ENCODE measurements at regions not wholly inside any gene's neighbourhood (a gene's known extent, or its start where the extent isn't known, plus 50 kb on each side); places are given as distances from the start of the nearest gene placed in this dataset.

DNA sequence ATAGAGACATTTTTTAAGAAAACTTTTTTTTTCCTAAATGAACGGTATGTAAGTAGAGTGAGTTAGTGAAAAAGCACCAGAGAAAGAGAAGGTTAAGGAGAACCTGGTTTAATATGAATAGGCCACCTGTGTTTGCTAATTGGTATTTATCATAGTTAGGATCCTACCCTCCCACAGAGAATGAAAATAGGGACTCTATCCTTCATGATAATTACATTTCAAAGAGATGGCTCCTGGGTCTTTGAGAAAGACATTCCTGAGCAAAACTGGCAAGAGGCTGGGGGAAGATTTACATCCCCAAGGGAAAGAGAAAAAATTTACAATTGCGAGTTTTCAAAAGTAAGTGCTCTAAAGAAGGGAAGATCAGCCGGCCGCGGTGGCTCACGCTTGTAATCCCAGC, 1284.5 kb downstream of the SLITRK1 start:
- TF ChIP-seq CTCF (IDR thresholded peaks at IDR 0.05) (no peak), POLR2A (IDR thresholded peaks at IDR 0.05) (no peak)

Measured in upper lobe of left lung (tissue), 4 donors.